Heart left ventricle (tissue), 16 donors: ENCODE measurements at regions not wholly inside any gene's neighbourhood (a gene's known extent, or its start where the extent isn't known, plus 50 kb on each side); places are given as distances from the start of the nearest gene placed in this dataset.
"Not testable (repeated sequence)": the region's sequence is repeated elsewhere in the genome, so short reads cannot be mapped to it uniquely, and the experiment has no call there.

Source experiments
- ATAC-seq, 4 donors: fragments of 200-7000 bp; cut with Tn5 transposase; one replicate each; pipeline ENCODE4 v1.9.1; 2020 to 2022; ENCODE audit warnings: moderate library complexity in 4 of 4, mild to moderate bottlenecking in 3 of 4, moderate number of reproducible peaks in 1 of 4
- DNase-seq, 5 donors: peaks; one replicate each; pipeline ENCODE4 v3.0.0-alpha.2; 2020
- H3K27ac ChIP-seq, 12 donors: fragments of 200-600 bp; sonication (generic) in 4 of 12; one replicate each; pipeline versions ENCODE4 v1.5.0 to v1.8.0; 2016 to 2022; ENCODE audit warnings: mild to moderate bottlenecking in 2 of 12
- H3K27me3 ChIP-seq, 9 donors: fragments of 200-600 bp; sonication (generic) in 2 of 9; one replicate each; pipeline versions ENCODE4 v1.5.1 to v1.8.0; 2016 to 2022; ENCODE audit warnings: mild to moderate bottlenecking in 3 of 9
- H3K36me3 ChIP-seq, 9 donors: fragments of 200-600 bp; sonication (generic) in 2 of 9; one replicate each; pipeline versions ENCODE4 v1.5.0 to v1.8.0; 2018 to 2022; ENCODE audit warnings: mild to moderate bottlenecking in 2 of 9
- H3K4me1 ChIP-seq, 12 donors: fragments of 200-600 bp; sonication (generic) in 4 of 12; one replicate each; pipeline versions ENCODE4 v1.5.0 to v1.8.0; 2016 to 2022; ENCODE audit warnings: mild to moderate bottlenecking in 3 of 12
- H3K4me3 ChIP-seq, 12 donors: fragments of 200-600 bp; sonication (generic) in 4 of 12; one replicate each; pipeline versions ENCODE4 v1.5.0 to v1.8.0; 2017 to 2022; ENCODE audit warnings: mild to moderate bottlenecking in 9 of 12, moderate library complexity in 4 of 12
- H3K9me3 ChIP-seq, 12 donors: fragments of 200-600 bp; sonication (generic) in 4 of 12; one replicate each; pipeline versions ENCODE4 v1.5.0 to v1.8.0; 2016 to 2022; ENCODE audit warnings: mild to moderate bottlenecking in 1 of 12
- CTCF ChIP-seq, 12 donors: fragments of 200-600 bp; sonication (generic) in 4 of 12; IDR thresholded peaks; one replicate each; pipeline versions ENCODE4 v1.5.0 to v1.8.0; 2018 to 2022; ENCODE audit warnings: antibody characterized with exemption in 12 of 12, mild to moderate bottlenecking in 5 of 12
- POLR2A ChIP-seq, 2 donors: fragments of 450-650 bp; IDR thresholded peaks; one replicate each; pipeline ENCODE4 v1.6.1; 2017; ENCODE audit warnings: antibody characterized with exemption in 2 of 2, mild to moderate bottlenecking in 2 of 2, moderate library complexity in 2 of 2
- WGBS, 4 donors: extraction: QIAGEN DNeasy Blood & Tissue Kit in 2 of 4; methylation state at CpG; one replicate each; pipeline versions ENCODE4 v1.1.5 to v1.1.7; 2013 to 2018; 5-methylcytosine and 5-hydroxymethylcytosine counted together
- intact Hi-C, 10 donors: fragments of 100-400 bp; cut with DNase I; formaldehyde crosslinking; loops; one replicate each; pipeline versions ENCODE4 v1.11.1 to v1.14.2; 2022
- donor health status: ischemic (EF 13 %, LVEDD 7.1; RV severe dilation, severe dysfunction).
- donor health status: healthy with polysubstance abuse.
- donor health status: DM: no; HTN: yes; CAD: no.
- donor health status: DM: no; HTN: no; CAD: no.
- donor health status: ischemic (EF 25% LVEDD 6.9; RV normal size, moderate dysfunction).
- donor health status: ischemic (EF 25% LVEDD 5.7; RV mildly dilated, moderate dysfunction).
- donor health status: healthy.
- donor health status: DM: yes; HTN: yes; CAD: no.
- donor health status: ischemic (EF 35%, LVEDD 5.7; RV mildly dilated, moderate dysfunction).
- donor health status: nonischemic (EF 11% LVEDD 7.7; RV severe dilation, severe dysfunction).
- donor health status: DM: yes; HTN: yes; CAD: no.
- donor health status: PGD.
- donor health status: ischemic (EF 29% LVEDD 5.4; RV normal size, mild dysfunction).
- donor health status: nonischemic (EF 23%, LVEDD 6.1; RV moderate dilation, normal function).

- 79 to 85% (median 82%) methylated on average over 9 of the region's 9 CpGs for WGBS, 4 donors
- peaks cover 0 to 25% (median 0%) of the 10 kb centered on the region in 9 donors for H3K27me3 ChIP-seq
Observed at GRCh38 chr6:866316-866715, 173.4 kb upstream of the EXOC2 start.

GRCh38 chr6:865846-866245, 172.9 kb upstream of the EXOC2 start:
- 84 to 91% (median 88%) methylated on average over 3 to 4 of the region's 4 CpGs for WGBS, 4 donors
- Histone ChIP-seq H3K27me3 (peaks cover 0 to 25% (median 0%) of the 10 kb centered on the region in 9 donors), H3K9me3 (no peaks in the 10 kb centered on the region), H3K27ac (no peak overlapping the region), H3K36me3 (no peaks in the 10 kb centered on the region), H3K4me3 (no peak overlapping the region), H3K4me1 (peaks cover 0 to 9% (median 0%) of the 10 kb centered on the region in 12 donors)
- no peak for DNase-seq
- no peak for ATAC-seq
- intact Hi-C loops, result no loop called here
- TF ChIP-seq CTCF (IDR thresholded peaks at IDR 0.05), result no peak
- no peak for TF ChIP-seq POLR2A (IDR thresholded peaks at IDR 0.05)

More at GRCh38 chr6:866316-866715, 173.4 kb upstream of the EXOC2 start:
- Histone ChIP-seq H3K27ac (no peak overlapping the region), H3K4me1 (peaks cover 0 to 9% (median 0%) of the 10 kb centered on the region in 12 donors), H3K36me3 (no peaks in the 10 kb centered on the region), H3K9me3 (no peaks in the 10 kb centered on the region), H3K4me3 (no peak overlapping the region)
- ATAC-seq (no peak), DNase-seq (no peak)
- no peak for TF ChIP-seq POLR2A (IDR thresholded peaks at IDR 0.05)
- no peak for TF ChIP-seq CTCF (IDR thresholded peaks at IDR 0.05)
- intact Hi-C loops, result no loop called here

GRCh38 chr6:863831-864230, 170.9 kb upstream of the EXOC2 start:
- intact Hi-C loops, result no loop called here
- peaks cover 0 to 20% (median 0%) of the 10 kb centered on the region in 9 donors for H3K27me3 ChIP-seq
- DNase-seq (no peak), ATAC-seq (no peak)
- H3K9me3 ChIP-seq, result no peaks in the 10 kb centered on the region
- no peak overlapping the region for H3K27ac ChIP-seq
- 53 to 92% (median 85%) methylated on average over 2 of the region's 2 CpGs for WGBS, 4 donors
- no peak for TF ChIP-seq CTCF (IDR thresholded peaks at IDR 0.05)
- no peak for TF ChIP-seq POLR2A (IDR thresholded peaks at IDR 0.05)
- peaks cover 0 to 9% (median 0%) of the 10 kb centered on the region in 12 donors for H3K4me1 ChIP-seq
- no peaks in the 10 kb centered on the region for H3K36me3 ChIP-seq
- H3K4me3 ChIP-seq, result no peak overlapping the region

GRCh38 chr6:863127-863526, 170.2 kb upstream of the EXOC2 start:
- H3K27ac ChIP-seq, H3K9me3 ChIP-seq, intact Hi-C loops, H3K4me1 ChIP-seq, H3K36me3 ChIP-seq, ATAC-seq, H3K4me3 ChIP-seq: not testable (repeated sequence)
- peaks cover 0 to 13% (median 0%) of the 10 kb centered on the region in 9 donors for H3K27me3 ChIP-seq
- DNase-seq, result peak in 2 of 5 donors; percentile 39
- WGBS, 4 donors, result 40 to 66% (median 49%) methylated on average over 2 to 3 of the region's 5 CpGs

GRCh38 chr6:859936-860335, 167.0 kb upstream of the EXOC2 start:
- 82 to 88% (median 86%) methylated on average over 4 of the region's 4 CpGs for WGBS, 4 donors
- TF ChIP-seq POLR2A (IDR thresholded peaks at IDR 0.05), result no peak
- no peak for TF ChIP-seq CTCF (IDR thresholded peaks at IDR 0.05)
- Histone ChIP-seq H3K27ac (no peak overlapping the region), H3K27me3 (peaks cover 0 to 11% (median 0%) of the 10 kb centered on the region in 9 donors), H3K4me3 (no peak overlapping the region), H3K36me3 (no peaks in the 10 kb centered on the region), H3K9me3 (no peaks in the 10 kb centered on the region), H3K4me1 (peaks cover 0 to 9% (median 0%) of the 10 kb centered on the region in 12 donors)
- intact Hi-C loops, result no loop called here
- ATAC-seq, result no peak
- no peak for DNase-seq
